Calu3 (cell line): ENCODE measurements at regions not wholly inside any gene's neighbourhood (a gene's known extent, or its start where the extent isn't known, plus 50 kb on each side); places are given as distances from the start of the nearest gene placed in this dataset.

ENCODE experiments used
- BruUV-seq: library from RNA; stranded (reverse); fragments of 400-500 nt; replicated peaks from 2 replicates; lab custom pipeline; 2021; lab: Mats Ljungman, UMichigan
- CTCF ChIA-PET: fragments of 300-600 bp; sonication (Branson Sonifier 250); formaldehyde crosslinking; loops from one replicate; lab custom pipeline; 2022; ENCODE audit warnings: antibody characterized with exemption; lab: Charles Lee
- DNase-seq: peaks from one replicate; pipeline ENCODE4 v3.0.0; 2022
- H3K27ac Mint-ChIP-seq: one replicate; pipeline ENCODE4 v1.8.0; 2022; ENCODE audit warnings: mixed read lengths; ENCODE audit not compliant: unreplicated experiment
- H3K27me3 Mint-ChIP-seq: one replicate; pipeline ENCODE4 v1.8.0; 2022; ENCODE audit warnings: mixed read lengths; ENCODE audit not compliant: unreplicated experiment
- H3K36me3 Mint-ChIP-seq: one replicate; pipeline ENCODE4 v1.8.0; 2022; ENCODE audit warnings: mild to moderate bottlenecking, moderate library complexity, mixed read lengths; ENCODE audit not compliant: insufficient read depth, unreplicated experiment
- H3K4me1 Mint-ChIP-seq: one replicate; pipeline ENCODE4 v1.8.0; 2022; ENCODE audit warnings: mild to moderate bottlenecking, low read depth, mixed read lengths; ENCODE audit not compliant: unreplicated experiment
- H3K4me3 Mint-ChIP-seq: one replicate; pipeline ENCODE4 v1.8.0; 2022; ENCODE audit warnings: mild to moderate bottlenecking, low read depth, moderate library complexity, mixed read lengths; ENCODE audit not compliant: unreplicated experiment
- H3K9me3 Mint-ChIP-seq: one replicate; pipeline ENCODE4 v1.8.0; 2022; ENCODE audit warnings: low read depth, mixed read lengths; ENCODE audit not compliant: unreplicated experiment
- CTCF ChIP-seq: fragments of 200-600 bp; IDR thresholded peaks from one replicate; pipeline ENCODE4 v1.8.0; 2022; ENCODE audit warnings: antibody characterized with exemption; ENCODE audit not compliant: unreplicated experiment
- intact Hi-C: fragments of 100-400 bp; cut with micrococcal nuclease; formaldehyde crosslinking; loops from one replicate; pipeline ENCODE4 v1.10.0; 2022; ENCODE audit not compliant: unreplicated experiment

- Mint-ChIP-seq H3K27me3 (no peaks in the 10 kb centered on the region), H3K4me1 (no peaks in the 10 kb centered on the region), H3K9me3 (no peaks in the 10 kb centered on the region), H3K27ac (no peak overlapping the region), H3K36me3 (no peaks in the 10 kb centered on the region), H3K4me3 (no peak overlapping the region)
- TF ChIP-seq CTCF = no peak
- CTCF ChIA-PET = no interaction called here
- intact Hi-C loops = no loop called here
- no TSS peak for BruUV-seq
- no peak for DNase-seq
Measured at GRCh38 chrX:42422961-42423360, 355.0 kb downstream of the PPP1R2C start.

GRCh38 chrX:42420426-42420825, 357.5 kb downstream of the PPP1R2C start:
- Mint-ChIP-seq H3K36me3 (no peaks in the 10 kb centered on the region), H3K9me3 (no peaks in the 10 kb centered on the region), H3K27ac (no peak overlapping the region), H3K4me1 (no peaks in the 10 kb centered on the region), H3K4me3 (no peak overlapping the region), H3K27me3 (no peaks in the 10 kb centered on the region)
- CTCF ChIA-PET = interaction anchor here (0.6 kb wide), 1 partner anchor 217 kb away, joined by 3 read pairs; no protein-coding TSS in a partner anchor
- intact Hi-C loops = no loop called here
- no peak for DNase-seq
- no TSS peak for BruUV-seq
- TF ChIP-seq CTCF = no peak

GRCh38 chrX:42415636-42416035, 362.3 kb downstream of the PPP1R2C start:
- H3K9me3 Mint-ChIP-seq = peaks cover 4% of the 10 kb centered on the region
- no peaks in the 10 kb centered on the region for H3K4me1 Mint-ChIP-seq
- no peaks in the 10 kb centered on the region for H3K36me3 Mint-ChIP-seq
- DNase-seq = no peak
- H3K4me3 Mint-ChIP-seq = no peak overlapping the region
- no TSS peak for BruUV-seq
- CTCF ChIA-PET = no interaction called here
- TF ChIP-seq CTCF = no peak
- intact Hi-C loops = no loop called here
- H3K27ac Mint-ChIP-seq = no peak overlapping the region
- no peaks in the 10 kb centered on the region for H3K27me3 Mint-ChIP-seq

GRCh38 chrX:42414057-42414456, 363.9 kb downstream of the PPP1R2C start:
- intact Hi-C loops = no loop called here
- no peaks in the 10 kb centered on the region for H3K36me3 Mint-ChIP-seq
- H3K27ac Mint-ChIP-seq = no peak overlapping the region
- DNase-seq = no peak
- no peaks in the 10 kb centered on the region for H3K4me1 Mint-ChIP-seq
- CTCF ChIA-PET = no interaction called here
- no peak overlapping the region for H3K4me3 Mint-ChIP-seq
- H3K27me3 Mint-ChIP-seq = no peaks in the 10 kb centered on the region
- no peak for TF ChIP-seq CTCF
- no TSS peak for BruUV-seq
- H3K9me3 Mint-ChIP-seq = peaks cover 6% of the 10 kb centered on the region
